ENCODE measurements at regions not wholly inside any gene's neighbourhood (a gene's known extent, or its start where the extent isn't known, plus 50 kb on each side); places are given as distances from the start of the nearest gene placed in this dataset.

DNA sequence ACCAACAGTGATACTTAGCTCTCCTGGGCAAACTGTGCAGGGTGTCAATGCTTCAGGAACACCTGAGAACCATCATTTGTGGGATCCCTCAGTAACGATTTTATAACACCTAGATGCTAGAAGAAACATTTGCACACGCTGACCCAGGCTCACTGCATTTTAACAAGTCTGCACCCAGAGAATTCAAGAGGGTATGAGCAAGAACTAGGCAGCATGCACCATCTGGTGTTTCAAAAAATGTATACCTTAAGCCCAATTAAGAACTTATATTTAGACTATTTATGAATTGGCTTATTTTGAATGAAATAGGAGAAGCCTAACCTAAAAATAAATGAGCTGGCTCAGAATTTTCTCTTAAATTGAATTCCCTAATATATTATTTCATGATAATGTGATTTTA lies 400.5 kb downstream of the GPATCH2 start:
- H3K27ac ChIP-seq, result no peak overlapping the region
- H3K4me3 ChIP-seq, result no peak overlapping the region

DNA sequence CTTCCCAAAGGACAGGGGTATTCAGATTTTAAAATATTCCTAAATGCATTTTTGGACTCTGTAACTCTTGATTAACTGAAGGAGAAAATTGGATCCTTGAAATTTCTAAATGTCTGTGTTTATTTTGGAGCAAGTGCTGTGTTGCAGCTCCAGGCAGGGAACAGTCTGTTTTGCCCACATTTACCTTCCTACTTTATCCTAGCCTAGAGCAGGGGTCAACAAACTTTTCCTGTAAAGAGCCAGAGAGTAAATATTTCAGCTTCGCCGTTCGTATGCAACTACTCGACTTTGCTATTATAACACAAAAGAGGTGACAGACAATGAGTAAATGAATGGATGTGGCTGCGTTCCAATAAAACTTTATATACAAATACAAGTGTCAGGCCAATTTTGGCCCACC lies 402.2 kb downstream of the GPATCH2 start:
- no peak overlapping the region for H3K27ac ChIP-seq
- H3K4me3 ChIP-seq, result no peak overlapping the region

- H3K4me3 ChIP-seq, result no peak overlapping the region
- no peak overlapping the region for H3K27ac ChIP-seq
Measured at GRCh38 chr1:217224201-217224600, 406.7 kb downstream of the GPATCH2 start.

DNA sequence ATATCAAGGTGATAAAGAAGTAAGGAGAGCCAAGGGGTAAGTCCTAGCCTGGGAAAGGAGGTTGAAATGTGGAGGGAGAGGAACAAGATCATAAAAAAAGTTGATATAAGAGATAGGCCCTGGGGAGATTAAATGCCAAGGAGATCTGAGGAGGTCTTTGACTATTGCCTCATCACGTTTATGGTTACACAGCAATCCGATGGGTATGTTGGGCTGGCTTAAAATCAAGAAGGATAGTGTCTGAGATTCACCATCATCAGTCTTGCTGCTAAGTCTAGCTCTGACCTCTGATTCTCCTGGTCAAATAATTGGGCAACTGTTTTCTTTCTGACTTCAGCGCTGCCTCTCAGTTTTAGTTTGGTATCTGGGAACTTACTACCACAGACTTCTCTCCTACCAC lies 416.3 kb downstream of the GPATCH2 start:
- Histone ChIP-seq H3K4me3 (no peak overlapping the region), H3K27ac (no peak overlapping the region)

DNA sequence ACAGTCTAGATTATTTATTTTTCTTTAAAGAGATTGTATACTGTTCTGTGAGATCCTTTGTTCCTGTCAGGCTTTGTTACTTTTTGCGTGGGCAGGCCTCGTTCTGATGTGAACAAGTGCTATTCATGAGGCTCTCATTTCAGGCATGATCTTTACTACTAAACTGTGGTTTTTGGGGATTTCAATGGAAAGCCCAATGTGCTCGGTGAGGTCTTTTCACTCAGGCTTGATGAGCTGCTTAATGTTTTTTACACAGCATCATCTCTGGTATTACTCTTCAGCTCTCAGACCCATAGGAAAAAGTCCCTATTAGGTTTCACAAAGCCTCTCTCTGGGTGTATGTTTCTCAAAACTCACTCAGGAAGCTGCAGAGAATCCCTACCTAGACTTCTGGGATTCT lies 419.4 kb downstream of the GPATCH2 start:
- Histone ChIP-seq H3K27ac (no peak overlapping the region), H3K4me3 (no peak overlapping the region)

DNA sequence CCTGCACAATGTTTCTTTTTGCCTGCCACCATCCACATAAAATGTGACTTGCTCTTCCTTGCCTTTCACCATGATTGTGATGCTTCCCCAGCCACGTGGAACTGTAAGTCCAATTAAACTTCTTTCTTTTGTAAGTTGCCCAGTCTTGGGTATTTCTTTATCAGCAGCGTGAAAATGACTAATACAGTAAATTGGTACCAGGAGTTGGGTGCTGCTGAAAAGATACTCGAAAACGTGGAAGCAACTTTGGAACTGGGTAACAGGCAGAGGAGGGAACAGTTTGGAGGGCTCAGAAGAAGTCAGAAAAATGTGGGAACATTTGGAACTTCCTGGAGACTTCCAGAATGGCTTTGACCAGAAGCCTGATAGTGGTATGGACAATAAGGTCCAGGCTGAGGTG lies 425.3 kb downstream of the GPATCH2 start:
- Histone ChIP-seq H3K27ac (no peak overlapping the region), H3K4me3 (no peak overlapping the region)

GRCh38 chr1:217196616-217197015 lies 434.3 kb downstream of the GPATCH2 start:
- no peak overlapping the region for H3K27ac ChIP-seq

GRCh38 chr1:217193151-217193550 lies 437.7 kb downstream of the GPATCH2 start:
- no peak overlapping the region for H3K27ac ChIP-seq
- no peak overlapping the region for H3K4me3 ChIP-seq

More at GRCh38 chr1:217196616-217197015, 434.3 kb downstream of the GPATCH2 start:
- no peak overlapping the region for H3K4me3 ChIP-seq

- Histone ChIP-seq H3K4me3 (no peak overlapping the region), H3K27ac (no peak overlapping the region)
Measured at GRCh38 chr1:217191441-217191840, 439.4 kb downstream of the GPATCH2 start.

- Histone ChIP-seq H3K4me3 (no peak overlapping the region), H3K27ac (no peak overlapping the region)
Measured at GRCh38 chr1:217190359-217190758, 440.5 kb downstream of the GPATCH2 start.

GRCh38 chr1:217189362-217189761 lies 441.5 kb downstream of the GPATCH2 start:
- Histone ChIP-seq H3K4me3 (no peak overlapping the region), H3K27ac (no peak overlapping the region)

DNA sequence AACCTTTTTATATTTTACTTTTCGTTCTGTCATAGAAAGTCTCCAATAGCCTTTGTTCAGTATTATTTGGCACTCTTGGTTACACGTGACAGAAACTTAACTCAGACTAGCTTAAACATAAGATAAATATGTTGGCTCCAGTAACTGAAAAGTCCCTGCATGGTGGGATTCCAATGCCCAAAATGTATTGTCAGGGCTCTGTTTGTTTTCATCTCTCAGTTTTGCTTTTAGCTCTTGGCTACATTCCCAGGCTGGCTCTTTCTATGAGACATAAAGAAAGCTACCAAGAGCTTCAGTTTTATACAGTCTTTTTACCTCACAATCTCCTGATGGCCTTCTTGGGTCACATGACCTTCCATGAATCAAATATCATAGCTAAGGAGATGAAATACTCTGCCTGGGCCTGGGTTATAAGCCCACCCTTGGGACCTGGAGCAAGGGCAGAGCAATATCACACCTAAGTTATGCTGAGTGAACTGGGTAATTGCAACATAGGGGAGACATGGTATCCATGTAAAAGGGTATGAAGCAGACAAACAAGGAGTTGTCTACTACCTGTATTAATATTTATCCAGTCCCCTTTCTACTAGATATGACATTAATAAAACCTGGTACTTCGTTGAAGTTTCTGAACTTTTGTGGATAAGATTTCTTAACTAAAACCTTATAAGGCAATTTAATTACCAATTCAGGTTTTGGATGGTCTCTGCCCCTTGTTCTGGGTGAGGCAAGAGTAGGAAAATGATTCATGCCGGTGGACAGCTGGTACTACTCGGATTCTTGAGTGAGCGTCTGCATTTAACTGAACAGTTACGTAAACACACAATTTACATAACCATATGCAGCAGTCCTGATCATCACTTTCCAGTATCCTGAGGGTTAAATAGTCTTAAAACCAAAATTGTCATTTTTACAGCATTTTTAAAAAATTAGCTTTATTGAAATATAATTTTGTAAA lies 442.3 kb downstream of the GPATCH2 start:
- Histone ChIP-seq H3K27ac (no peak overlapping the region), H3K4me3 (no peak overlapping the region)

GRCh38 chr1:217186664-217187063 lies 444.2 kb downstream of the GPATCH2 start:
- Histone ChIP-seq H3K27ac (no peak overlapping the region), H3K4me3 (no peak overlapping the region)

GRCh38 chr1:217184854-217185253 lies 446.0 kb downstream of the GPATCH2 start:
- no peak overlapping the region for H3K27ac ChIP-seq
- no peak overlapping the region for H3K4me3 ChIP-seq

GRCh38 chr1:217182992-217183391 lies 447.9 kb downstream of the GPATCH2 start:
- no peak overlapping the region for H3K4me3 ChIP-seq

GRCh38 chr1:217181756-217182155 lies 449.1 kb downstream of the GPATCH2 start:
- Histone ChIP-seq H3K4me3 (no peak overlapping the region), H3K27ac (no peak overlapping the region)

More at GRCh38 chr1:217182992-217183391, 447.9 kb downstream of the GPATCH2 start:
- H3K27ac ChIP-seq, result no peak overlapping the region

GRCh38 chr1:217181176-217181746 lies 449.6 kb downstream of the GPATCH2 start:
- Histone ChIP-seq H3K27ac (no peak overlapping the region), H3K4me3 (no peak overlapping the region)

- Histone ChIP-seq H3K27ac (no peak overlapping the region), H3K4me3 (no peak overlapping the region)
Measured at GRCh38 chr1:217180443-217180842, 450.4 kb downstream of the GPATCH2 start.

- Histone ChIP-seq H3K27ac (no peak overlapping the region), H3K4me3 (no peak overlapping the region)
Measured at GRCh38 chr1:217164403-217164802, 441.2 kb upstream of the ESRRG start.

GRCh38 chr1:217153361-217153760 lies 430.1 kb upstream of the ESRRG start:
- Histone ChIP-seq H3K27ac (no peak overlapping the region), H3K4me3 (no peak overlapping the region)

GRCh38 chr1:217150366-217150765 lies 427.1 kb upstream of the ESRRG start:
- no peak overlapping the region for H3K27ac ChIP-seq
- no peak overlapping the region for H3K4me3 ChIP-seq
